ENCODE measurements at regions not wholly inside any gene's neighbourhood (a gene's known extent, or its start where the extent isn't known, plus 50 kb on each side); places are given as distances from the start of the nearest gene placed in this dataset.

DNA sequence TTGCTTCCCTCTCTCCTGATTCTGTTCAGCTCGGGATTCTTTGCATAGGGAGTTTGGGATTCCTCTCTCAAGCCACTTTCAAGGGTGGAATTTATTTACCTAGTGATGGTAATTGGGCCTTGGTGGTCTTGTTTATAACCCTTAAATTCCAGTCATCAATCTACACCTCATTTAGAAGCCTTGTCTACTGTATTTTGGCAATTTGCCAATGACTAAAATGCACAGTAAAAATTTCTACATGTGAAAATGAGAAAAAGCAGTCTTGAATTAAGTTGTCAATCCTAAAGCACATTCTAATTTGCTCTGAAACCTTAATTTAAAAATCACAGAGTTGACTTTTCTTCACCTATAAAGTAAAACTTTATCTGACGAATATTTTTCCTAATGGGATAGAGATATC, 749.2 kb upstream of the CRIM1 start:
- TF ChIP-seq TCF7 (CRISPR knock-in tag; IDR thresholded peaks at IDR 0.05; ENCODE audit: low read depth) (no peak), ZNF423 (CRISPR knock-in tag; IDR thresholded peaks at IDR 0.05) (no peak), ELF4 (CRISPR knock-in tag; IDR thresholded peaks at IDR 0.05; ENCODE audit: low read depth) (no peak), PRDM15 (CRISPR knock-in tag; IDR thresholded peaks at IDR 0.05) (no peak), ZNF512 (CRISPR knock-in tag; IDR thresholded peaks at IDR 0.05; ENCODE audit: borderline replicate concordance) (no peak), PRRX2 (CRISPR knock-in tag; IDR thresholded peaks at IDR 0.05) (no peak), ZNF232 (CRISPR knock-in tag; IDR thresholded peaks at IDR 0.05) (no peak), ZNF671 (CRISPR knock-in tag; IDR thresholded peaks at IDR 0.05) (no peak), CREM (CRISPR knock-in tag; IDR thresholded peaks at IDR 0.05) (no peak), FOXP1 (CRISPR knock-in tag; IDR thresholded peaks at IDR 0.05; ENCODE audit: borderline replicate concordance) (no peak)
- TF ChIP-seq, protein P1, sequence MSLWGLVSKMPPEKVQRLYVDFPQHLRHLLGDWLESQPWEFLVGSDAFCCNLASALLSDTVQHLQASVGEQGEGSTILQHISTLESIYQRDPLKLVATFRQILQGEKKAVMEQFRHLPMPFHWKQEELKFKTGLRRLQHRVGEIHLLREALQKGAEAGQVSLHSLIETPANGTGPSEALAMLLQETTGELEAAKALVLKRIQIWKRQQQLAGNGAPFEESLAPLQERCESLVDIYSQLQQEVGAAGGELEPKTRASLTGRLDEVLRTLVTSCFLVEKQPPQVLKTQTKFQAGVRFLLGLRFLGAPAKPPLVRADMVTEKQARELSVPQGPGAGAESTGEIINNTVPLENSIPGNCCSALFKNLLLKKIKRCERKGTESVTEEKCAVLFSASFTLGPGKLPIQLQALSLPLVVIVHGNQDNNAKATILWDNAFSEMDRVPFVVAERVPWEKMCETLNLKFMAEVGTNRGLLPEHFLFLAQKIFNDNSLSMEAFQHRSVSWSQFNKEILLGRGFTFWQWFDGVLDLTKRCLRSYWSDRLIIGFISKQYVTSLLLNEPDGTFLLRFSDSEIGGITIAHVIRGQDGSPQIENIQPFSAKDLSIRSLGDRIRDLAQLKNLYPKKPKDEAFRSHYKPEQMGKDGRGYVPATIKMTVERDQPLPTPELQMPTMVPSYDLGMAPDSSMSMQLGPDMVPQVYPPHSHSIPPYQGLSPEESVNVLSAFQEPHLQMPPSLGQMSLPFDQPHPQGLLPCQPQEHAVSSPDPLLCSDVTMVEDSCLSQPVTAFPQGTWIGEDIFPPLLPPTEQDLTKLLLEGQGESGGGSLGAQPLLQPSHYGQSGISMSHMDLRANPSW (CRISPR knock-in tag; conservative IDR thresholded peaks at IDR 0.05; ENCODE audit: low read depth), result no peak
- TF ChIP-seq, protein P2, sequence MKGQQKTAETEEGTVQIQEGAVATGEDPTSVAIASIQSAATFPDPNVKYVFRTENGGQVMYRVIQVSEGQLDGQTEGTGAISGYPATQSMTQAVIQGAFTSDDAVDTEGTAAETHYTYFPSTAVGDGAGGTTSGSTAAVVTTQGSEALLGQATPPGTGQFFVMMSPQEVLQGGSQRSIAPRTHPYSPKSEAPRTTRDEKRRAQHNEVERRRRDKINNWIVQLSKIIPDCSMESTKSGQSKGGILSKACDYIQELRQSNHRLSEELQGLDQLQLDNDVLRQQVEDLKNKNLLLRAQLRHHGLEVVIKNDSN (CRISPR knock-in tag; IDR thresholded peaks at IDR 0.05), result no peak
- TF ChIP-seq, protein P3, sequence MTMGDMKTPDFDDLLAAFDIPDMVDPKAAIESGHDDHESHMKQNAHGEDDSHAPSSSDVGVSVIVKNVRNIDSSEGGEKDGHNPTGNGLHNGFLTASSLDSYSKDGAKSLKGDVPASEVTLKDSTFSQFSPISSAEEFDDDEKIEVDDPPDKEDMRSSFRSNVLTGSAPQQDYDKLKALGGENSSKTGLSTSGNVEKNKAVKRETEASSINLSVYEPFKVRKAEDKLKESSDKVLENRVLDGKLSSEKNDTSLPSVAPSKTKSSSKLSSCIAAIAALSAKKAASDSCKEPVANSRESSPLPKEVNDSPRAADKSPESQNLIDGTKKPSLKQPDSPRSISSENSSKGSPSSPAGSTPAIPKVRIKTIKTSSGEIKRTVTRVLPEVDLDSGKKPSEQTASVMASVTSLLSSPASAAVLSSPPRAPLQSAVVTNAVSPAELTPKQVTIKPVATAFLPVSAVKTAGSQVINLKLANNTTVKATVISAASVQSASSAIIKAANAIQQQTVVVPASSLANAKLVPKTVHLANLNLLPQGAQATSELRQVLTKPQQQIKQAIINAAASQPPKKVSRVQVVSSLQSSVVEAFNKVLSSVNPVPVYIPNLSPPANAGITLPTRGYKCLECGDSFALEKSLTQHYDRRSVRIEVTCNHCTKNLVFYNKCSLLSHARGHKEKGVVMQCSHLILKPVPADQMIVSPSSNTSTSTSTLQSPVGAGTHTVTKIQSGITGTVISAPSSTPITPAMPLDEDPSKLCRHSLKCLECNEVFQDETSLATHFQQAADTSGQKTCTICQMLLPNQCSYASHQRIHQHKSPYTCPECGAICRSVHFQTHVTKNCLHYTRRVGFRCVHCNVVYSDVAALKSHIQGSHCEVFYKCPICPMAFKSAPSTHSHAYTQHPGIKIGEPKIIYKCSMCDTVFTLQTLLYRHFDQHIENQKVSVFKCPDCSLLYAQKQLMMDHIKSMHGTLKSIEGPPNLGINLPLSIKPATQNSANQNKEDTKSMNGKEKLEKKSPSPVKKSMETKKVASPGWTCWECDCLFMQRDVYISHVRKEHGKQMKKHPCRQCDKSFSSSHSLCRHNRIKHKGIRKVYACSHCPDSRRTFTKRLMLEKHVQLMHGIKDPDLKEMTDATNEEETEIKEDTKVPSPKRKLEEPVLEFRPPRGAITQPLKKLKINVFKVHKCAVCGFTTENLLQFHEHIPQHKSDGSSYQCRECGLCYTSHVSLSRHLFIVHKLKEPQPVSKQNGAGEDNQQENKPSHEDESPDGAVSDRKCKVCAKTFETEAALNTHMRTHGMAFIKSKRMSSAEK (CRISPR knock-in tag; IDR thresholded peaks at IDR 0.05; ENCODE audit: borderline replicate concordance), result no peak
- H3K36me3 Mint-ChIP-seq, result no peaks in the 10 kb centered on the region
- no peak for ATAC-seq

More for the DNA sequence above, 749.2 kb upstream of the CRIM1 start:
- H3K4me3 Mint-ChIP-seq, result no peak overlapping the region
- no peak overlapping the region for H3K27ac Mint-ChIP-seq
- DNase-seq (ENCODE audit: low spot score), result no peak
- H3K4me1 Mint-ChIP-seq, result no peaks in the 10 kb centered on the region
- CTCF ChIA-PET, result no interaction called here
- no peaks in the 10 kb centered on the region for H3K9me3 Mint-ChIP-seq
- POLR2A ChIA-PET, result no interaction called here
- no peaks in the 10 kb centered on the region for H3K27me3 Mint-ChIP-seq (ENCODE audit: low read depth)

All from WTC11 (cell line).